ENCODE measurements at regions not wholly inside any gene's neighbourhood (a gene's known extent, or its start where the extent isn't known, plus 50 kb on each side); places are given as distances from the start of the nearest gene placed in this dataset.

DNA sequence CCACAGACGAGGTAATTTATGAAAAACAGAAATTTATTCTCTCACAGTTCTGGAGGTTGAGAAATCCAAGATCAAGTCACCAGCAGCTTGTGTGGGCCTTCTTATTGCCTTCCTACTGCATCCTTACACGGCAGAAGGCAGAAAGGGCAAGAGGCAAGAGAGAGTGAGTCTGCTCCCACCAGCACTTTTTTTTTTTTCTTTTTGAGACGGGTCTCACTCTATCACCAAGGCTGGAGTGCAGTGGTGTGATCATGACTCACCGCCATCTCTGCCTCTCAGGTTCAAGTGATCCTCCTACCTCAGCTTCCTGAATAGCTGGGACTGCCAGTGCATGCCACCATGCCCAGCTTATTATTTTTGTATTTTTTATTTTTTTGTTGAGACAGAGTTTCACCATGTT, 78.5 kb upstream of the HK2 start:
- H4K5ac ChIP-seq (ENCODE audit: insufficient read length, low read depth, low read length) = no peak overlapping the region
- no peak overlapping the region for H2AFZ ChIP-seq (ENCODE audit: low read length)
- no peak overlapping the region for H2BK20ac ChIP-seq (ENCODE audit: low read length)
- no peak overlapping the region for H3K4ac ChIP-seq (replicated peaks; ENCODE audit: insufficient read length, low read depth, low read length)
- no peak overlapping the region for H2BK15ac ChIP-seq (ENCODE audit: low read length)
- no peak overlapping the region for H3K18ac ChIP-seq (ENCODE audit: extremely low read depth, low read length)
- no peak overlapping the region for H3K4me2 ChIP-seq (ENCODE audit: insufficient read depth in 1 of 2, low read depth in 2 of 2, low read length in 2 of 2)
- H3K4me1 ChIP-seq (replicated peaks in 1 of 4; ENCODE audit: control insufficient read depth in 3 of 4, insufficient read depth in 4 of 4, low read length in 3 of 4) = no peaks in the 10 kb centered on the region
- H3K23me2 ChIP-seq (ENCODE audit: low read depth, low read length) = no peaks in the 10 kb centered on the region
- no peak overlapping the region for H3K9ac ChIP-seq (replicated peaks in 1 of 4; ENCODE audit: extremely low read depth in 1 of 4, low read depth in 3 of 4, low read length in 3 of 4)
- H2BK5ac ChIP-seq (ENCODE audit: low read depth, low read length) = no peak overlapping the region
- WGBS, 2 experiments (ENCODE audit: extremely low coverage in 1 of 2, insufficient coverage in 1 of 2, insufficient read length in 1 of 2, insufficient replicate concordance in 2 of 2, low coverage in 1 of 2, low lambda C conversion rate in 2 of 2, missing lambda C conversion rate in 1 of 2) = 85% methylated on average over 4 of the region's 4 CpGs; no CpG with 5 or more reads in 1 of the 2 experiments
- ChIA-PET POLR2A (ENCODE audit: partially characterized antibody) (no interaction called here), CTCF (ENCODE audit: partially characterized antibody) (interaction anchor here (1.1 to 1.3 kb wide), 2 partner anchors 20 to 121 kb away, joined by 5 to 6 read pairs; no protein-coding TSS in a partner anchor)
- no peaks in the 10 kb centered on the region for H3K27me3 ChIP-seq (replicated peaks in 1 of 4; ENCODE audit: control insufficient read depth in 3 of 4, extremely low read depth in 1 of 4, insufficient read depth in 3 of 4, low read length in 3 of 4)
- no peak overlapping the region for H4K8ac ChIP-seq (ENCODE audit: extremely low read depth, insufficient read depth, low read length)
- no peak overlapping the region for H2AK5ac ChIP-seq (ENCODE audit: low read depth, low read length)
- no peak overlapping the region for H2BK120ac ChIP-seq (replicated peaks; ENCODE audit: low read depth, low read length)
- no peaks in the 10 kb centered on the region for H4K20me1 ChIP-seq (replicated peaks in 1 of 2; ENCODE audit: control insufficient read depth in 1 of 2, insufficient read depth in 2 of 2, low read length in 2 of 2)
- H3K4me3 ChIP-seq (ENCODE audit: extremely low read depth in 1 of 4, insufficient read depth in 2 of 4, low read depth in 3 of 4, low read length in 4 of 4) = no peak overlapping the region
- H3K23ac ChIP-seq (ENCODE audit: insufficient read length) = no peak overlapping the region
- no peaks in the 10 kb centered on the region for H3K79me2 ChIP-seq (ENCODE audit: control insufficient read depth in 1 of 2, insufficient read depth in 2 of 2, low read length in 2 of 2)
- DNase-seq (ENCODE audit: low read depth in 1 of 2, low spot score in 2 of 2) (no peak), FAIRE-seq (no peak)
- no peak overlapping the region for H3K14ac ChIP-seq (ENCODE audit: insufficient read length)
- no peak overlapping the region for H3K56ac ChIP-seq (replicated peaks; ENCODE audit: insufficient read length, low read depth, low read length)
- no peaks in the 10 kb centered on the region for H3K79me1 ChIP-seq (ENCODE audit: low read depth, low read length)
- no peaks in the 10 kb centered on the region for H3K36me3 ChIP-seq (ENCODE audit: control insufficient read depth in 2 of 4, insufficient read depth in 4 of 4, low read length in 3 of 4)
- no peak overlapping the region for H4K91ac ChIP-seq (replicated peaks; ENCODE audit: insufficient read length, low read length)
- no peak overlapping the region for H2BK12ac ChIP-seq (ENCODE audit: low read depth, low read length)
- peaks cover 5 to 6% of the 10 kb centered on the region in 2 experiments; a peak in 2 of 4 replicates for H3K9me3 ChIP-seq (ENCODE audit: insufficient read depth in 2 of 2, low read depth in 1 of 2, low read length in 1 of 2)
- H3K27ac ChIP-seq (ENCODE audit: low read depth, low read length) = no peak overlapping the region
- TF ChIP-seq CBX5 (IDR thresholded peaks at IDR 0.05; ENCODE audit: low read depth, low read length) (no peak), CEBPB (IDR thresholded peaks at IDR 0.05; ENCODE audit: low read depth, low read length) (no peak), CBX8 (IDR thresholded peaks at IDR 0.05; ENCODE audit: borderline replicate concordance, low read depth, low read length) (no peak), ASH2L (IDR thresholded peaks at IDR 0.05; ENCODE audit: low read length) (no peak), RXRA (IDR thresholded peaks at IDR 0.05; ENCODE audit: insufficient read depth, low read depth, low read length) (no peak), GABPA (IDR thresholded peaks at IDR 0.05; ENCODE audit: borderline replicate concordance, insufficient read depth, low read length) (no peak), ZNF274 (IDR thresholded peaks at IDR 0.05; ENCODE audit: borderline replicate concordance, extremely low read depth, low read length) (no peak), RBBP5 (IDR thresholded peaks at IDR 0.05; ENCODE audit: borderline replicate concordance, low read depth, low read length) (no peak), SIN3A (conservative IDR thresholded peaks at IDR 0.05 in 1 of 2, IDR thresholded peaks at IDR 0.05 in 1 of 2; ENCODE audit: low read depth in 1 of 2, low read length in 2 of 2) (no peak), BACH1 (IDR thresholded peaks at IDR 0.05; ENCODE audit: low read length) (no peak), JUND (IDR thresholded peaks at IDR 0.05; ENCODE audit: low read length) (no peak), HDAC2 (IDR thresholded peaks at IDR 0.05; ENCODE audit: borderline replicate concordance in 1 of 2, low read depth in 2 of 2, low read length in 2 of 2) (no peak), SP1 (IDR thresholded peaks at IDR 0.05; ENCODE audit: low read depth, low read length) (no peak), CHD1 (IDR thresholded peaks at IDR 0.05; ENCODE audit: low read depth, low read length) (no peak)
- TF ChIP-seq, protein P1, sequence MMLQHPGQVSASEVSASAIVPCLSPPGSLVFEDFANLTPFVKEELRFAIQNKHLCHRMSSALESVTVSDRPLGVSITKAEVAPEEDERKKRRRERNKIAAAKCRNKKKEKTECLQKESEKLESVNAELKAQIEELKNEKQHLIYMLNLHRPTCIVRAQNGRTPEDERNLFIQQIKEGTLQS (IDR thresholded peaks at IDR 0.05; ENCODE audit: insufficient read depth, low read depth, low read length) = no peak

Measured in H1 (cell line).